GM12878 (cell line): ENCODE measurements at regions not wholly inside any gene's neighbourhood (a gene's known extent, or its start where the extent isn't known, plus 50 kb on each side); places are given as distances from the start of the nearest gene placed in this dataset.

Experiments used
- ZNF217 ChIP-seq: fragments of 450-650 bp; IDR thresholded peaks from 2 replicates; pipeline ENCODE4 v1.6.1; 2017; ENCODE audit warnings: antibody characterized with exemption, mild to moderate bottlenecking
- TF ChIP-seq, protein P1 (sequence below): fragments of 450-650 bp; IDR thresholded peaks from 2 replicates; pipeline ENCODE4 v1.6.1; 2017; ENCODE audit warnings: borderline replicate concordance
- TF ChIP-seq, protein P2 (sequence below): fragments of 450-650 bp; IDR thresholded peaks from 2 replicates; pipeline ENCODE4 v1.6.1; 2017; ENCODE audit warnings: low read depth, mild to moderate bottlenecking, moderate library complexity
- TF ChIP-seq, protein P3 (sequence below): IDR thresholded peaks from 2 replicates; pipeline ENCODE4 v1.6.1; 2012; ENCODE audit warnings: mild to moderate bottlenecking, low read depth, low read length

GRCh38 chrX:151513472-151513871, 50.0 kb upstream of the PASD1 start (continued):
- no peak for TF ChIP-seq ZNF217
- TF ChIP-seq, protein P1, sequence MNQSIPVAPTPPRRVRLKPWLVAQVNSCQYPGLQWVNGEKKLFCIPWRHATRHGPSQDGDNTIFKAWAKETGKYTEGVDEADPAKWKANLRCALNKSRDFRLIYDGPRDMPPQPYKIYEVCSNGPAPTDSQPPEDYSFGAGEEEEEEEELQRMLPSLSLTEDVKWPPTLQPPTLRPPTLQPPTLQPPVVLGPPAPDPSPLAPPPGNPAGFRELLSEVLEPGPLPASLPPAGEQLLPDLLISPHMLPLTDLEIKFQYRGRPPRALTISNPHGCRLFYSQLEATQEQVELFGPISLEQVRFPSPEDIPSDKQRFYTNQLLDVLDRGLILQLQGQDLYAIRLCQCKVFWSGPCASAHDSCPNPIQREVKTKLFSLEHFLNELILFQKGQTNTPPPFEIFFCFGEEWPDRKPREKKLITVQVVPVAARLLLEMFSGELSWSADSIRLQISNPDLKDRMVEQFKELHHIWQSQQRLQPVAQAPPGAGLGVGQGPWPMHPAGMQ = no peak
- TF ChIP-seq, protein P2, sequence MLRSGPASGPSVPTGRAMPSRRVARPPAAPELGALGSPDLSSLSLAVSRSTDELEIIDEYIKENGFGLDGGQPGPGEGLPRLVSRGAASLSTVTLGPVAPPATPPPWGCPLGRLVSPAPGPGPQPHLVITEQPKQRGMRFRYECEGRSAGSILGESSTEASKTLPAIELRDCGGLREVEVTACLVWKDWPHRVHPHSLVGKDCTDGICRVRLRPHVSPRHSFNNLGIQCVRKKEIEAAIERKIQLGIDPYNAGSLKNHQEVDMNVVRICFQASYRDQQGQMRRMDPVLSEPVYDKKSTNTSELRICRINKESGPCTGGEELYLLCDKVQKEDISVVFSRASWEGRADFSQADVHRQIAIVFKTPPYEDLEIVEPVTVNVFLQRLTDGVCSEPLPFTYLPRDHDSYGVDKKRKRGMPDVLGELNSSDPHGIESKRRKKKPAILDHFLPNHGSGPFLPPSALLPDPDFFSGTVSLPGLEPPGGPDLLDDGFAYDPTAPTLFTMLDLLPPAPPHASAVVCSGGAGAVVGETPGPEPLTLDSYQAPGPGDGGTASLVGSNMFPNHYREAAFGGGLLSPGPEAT = no peak
- TF ChIP-seq, protein P3, sequence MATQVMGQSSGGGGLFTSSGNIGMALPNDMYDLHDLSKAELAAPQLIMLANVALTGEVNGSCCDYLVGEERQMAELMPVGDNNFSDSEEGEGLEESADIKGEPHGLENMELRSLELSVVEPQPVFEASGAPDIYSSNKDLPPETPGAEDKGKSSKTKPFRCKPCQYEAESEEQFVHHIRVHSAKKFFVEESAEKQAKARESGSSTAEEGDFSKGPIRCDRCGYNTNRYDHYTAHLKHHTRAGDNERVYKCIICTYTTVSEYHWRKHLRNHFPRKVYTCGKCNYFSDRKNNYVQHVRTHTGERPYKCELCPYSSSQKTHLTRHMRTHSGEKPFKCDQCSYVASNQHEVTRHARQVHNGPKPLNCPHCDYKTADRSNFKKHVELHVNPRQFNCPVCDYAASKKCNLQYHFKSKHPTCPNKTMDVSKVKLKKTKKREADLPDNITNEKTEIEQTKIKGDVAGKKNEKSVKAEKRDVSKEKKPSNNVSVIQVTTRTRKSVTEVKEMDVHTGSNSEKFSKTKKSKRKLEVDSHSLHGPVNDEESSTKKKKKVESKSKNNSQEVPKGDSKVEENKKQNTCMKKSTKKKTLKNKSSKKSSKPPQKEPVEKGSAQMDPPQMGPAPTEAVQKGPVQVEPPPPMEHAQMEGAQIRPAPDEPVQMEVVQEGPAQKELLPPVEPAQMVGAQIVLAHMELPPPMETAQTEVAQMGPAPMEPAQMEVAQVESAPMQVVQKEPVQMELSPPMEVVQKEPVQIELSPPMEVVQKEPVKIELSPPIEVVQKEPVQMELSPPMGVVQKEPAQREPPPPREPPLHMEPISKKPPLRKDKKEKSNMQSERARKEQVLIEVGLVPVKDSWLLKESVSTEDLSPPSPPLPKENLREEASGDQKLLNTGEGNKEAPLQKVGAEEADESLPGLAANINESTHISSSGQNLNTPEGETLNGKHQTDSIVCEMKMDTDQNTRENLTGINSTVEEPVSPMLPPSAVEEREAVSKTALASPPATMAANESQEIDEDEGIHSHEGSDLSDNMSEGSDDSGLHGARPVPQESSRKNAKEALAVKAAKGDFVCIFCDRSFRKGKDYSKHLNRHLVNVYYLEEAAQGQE = no peak
- TF ChIP-seq, all 136 proteins: peak for 0
